ENCODE measurements at regions not wholly inside any gene's neighbourhood (a gene's known extent, or its start where the extent isn't known, plus 50 kb on each side); places are given as distances from the start of the nearest gene placed in this dataset.
"Not testable (repeated sequence)": the region's sequence is repeated elsewhere in the genome, so short reads cannot be mapped to it uniquely, and the experiment has no call there.

DNA sequence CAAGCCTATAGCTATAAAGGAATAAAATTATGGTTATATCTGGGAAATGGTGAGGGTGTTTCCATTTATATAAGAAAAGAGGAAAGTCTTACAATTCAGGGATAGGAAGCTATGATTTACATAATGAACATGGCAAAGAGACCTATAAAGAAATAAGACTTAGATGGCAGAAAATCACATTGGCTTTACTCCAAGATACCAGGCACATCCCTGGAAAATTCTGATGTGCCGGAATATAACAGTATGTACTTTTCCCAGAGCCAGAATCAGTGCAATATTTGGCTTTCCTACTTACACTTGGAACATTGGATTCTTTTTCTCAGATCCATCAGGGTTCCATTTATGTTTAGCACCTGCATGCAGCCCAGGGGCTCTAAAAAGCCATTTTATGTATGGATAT is 357.8 kb downstream of the CETN3 start:
- no peak for DNase-seq

DNA sequence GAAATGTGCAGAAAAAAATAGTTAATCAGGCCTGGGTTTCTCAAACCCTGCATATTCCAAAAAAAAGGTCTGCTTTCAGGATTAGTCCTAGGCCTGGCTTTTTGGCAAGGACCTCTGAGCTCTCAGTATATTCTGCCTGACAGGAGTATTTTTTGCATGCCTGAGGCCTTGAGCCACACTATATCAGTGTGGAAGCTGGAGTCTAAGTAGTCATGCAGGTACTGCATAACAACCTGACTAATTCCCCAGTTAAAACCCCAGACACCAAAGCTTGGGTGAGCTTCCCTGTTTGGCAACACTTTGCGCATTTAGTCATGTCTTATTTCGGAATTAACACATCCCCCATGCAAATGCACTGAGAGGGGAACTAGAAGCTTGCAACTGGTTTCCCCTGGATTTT is 359.5 kb downstream of the CETN3 start:
- DNase-seq = no peak

DNA sequence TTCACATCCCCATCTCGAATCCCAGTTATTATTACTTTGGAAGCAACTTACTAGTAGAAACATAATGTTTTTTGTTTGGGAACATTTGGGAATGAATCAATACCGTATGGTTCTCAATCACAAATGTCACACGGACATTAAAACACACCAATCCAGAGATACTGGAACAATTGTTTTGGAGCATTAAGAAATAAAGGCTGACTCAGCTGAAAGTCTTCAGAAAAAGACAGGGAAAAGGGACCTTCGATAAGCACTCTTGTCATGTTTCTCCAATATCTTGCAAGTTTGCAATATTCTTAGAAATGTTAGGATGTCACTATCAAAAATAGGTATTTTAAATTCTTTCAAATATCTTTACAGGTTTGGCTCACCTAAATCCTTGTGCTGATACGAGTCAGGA is 362.4 kb downstream of the CETN3 start:
- DNase-seq = no peak

DNA sequence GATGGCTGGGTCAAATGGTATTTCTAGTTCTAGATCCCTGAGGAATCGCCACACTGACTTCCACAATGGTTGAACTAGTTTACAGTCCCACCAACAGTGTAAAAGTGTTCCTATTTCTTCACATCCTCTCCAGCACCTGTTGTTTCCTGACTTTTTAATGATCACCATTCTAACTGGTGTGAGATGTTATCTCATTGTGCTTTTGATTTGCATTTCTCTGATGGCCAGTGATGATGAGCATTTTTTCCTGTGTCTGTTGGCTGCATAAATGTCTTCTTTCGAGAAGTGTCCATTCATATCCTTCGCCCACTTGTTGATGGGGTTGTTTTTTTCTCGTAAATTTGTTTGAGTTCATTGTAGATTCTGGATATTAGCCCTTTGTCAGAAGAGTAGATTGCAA is 369.5 kb downstream of the CETN3 start:
- not testable (repeated sequence) for DNase-seq

DNA sequence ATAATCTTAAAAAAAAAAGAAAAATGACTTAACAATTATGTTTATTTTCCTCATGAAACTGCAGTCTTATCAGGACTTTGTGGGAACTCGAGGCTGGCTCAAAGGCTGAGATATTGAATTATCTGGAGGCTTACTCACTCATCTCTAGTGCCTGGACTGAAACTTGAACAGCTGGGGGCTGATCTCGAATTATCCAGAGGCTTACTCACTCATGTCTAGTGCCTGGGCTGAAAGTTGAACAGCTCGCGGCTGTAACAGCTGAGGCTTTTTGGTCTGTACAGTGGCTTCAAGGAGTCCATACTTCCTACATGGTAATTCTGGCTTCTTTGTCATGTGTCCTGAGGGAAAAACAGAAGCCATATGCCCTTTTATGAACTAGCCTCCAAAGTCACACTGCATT is 371.9 kb downstream of the CETN3 start:
- DNase-seq = no peak

DNA sequence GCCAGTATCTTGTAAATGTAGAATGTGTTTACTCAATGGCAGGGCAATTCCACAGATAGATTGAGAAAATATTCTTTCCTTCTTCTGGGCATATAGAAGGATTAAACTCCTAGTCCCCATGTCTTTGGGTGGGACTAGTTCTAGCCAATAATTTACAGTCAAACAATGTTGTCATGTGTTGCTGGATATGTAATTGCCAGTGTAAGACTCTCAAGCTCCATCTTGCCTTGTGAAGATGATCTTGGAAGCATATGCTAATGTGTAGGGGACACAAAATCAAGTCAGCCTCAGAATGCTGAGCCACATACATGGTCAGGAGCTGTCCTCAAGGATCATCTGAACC is 386.9 kb downstream of the CETN3 start:
- DNase-seq = no peak

DNA sequence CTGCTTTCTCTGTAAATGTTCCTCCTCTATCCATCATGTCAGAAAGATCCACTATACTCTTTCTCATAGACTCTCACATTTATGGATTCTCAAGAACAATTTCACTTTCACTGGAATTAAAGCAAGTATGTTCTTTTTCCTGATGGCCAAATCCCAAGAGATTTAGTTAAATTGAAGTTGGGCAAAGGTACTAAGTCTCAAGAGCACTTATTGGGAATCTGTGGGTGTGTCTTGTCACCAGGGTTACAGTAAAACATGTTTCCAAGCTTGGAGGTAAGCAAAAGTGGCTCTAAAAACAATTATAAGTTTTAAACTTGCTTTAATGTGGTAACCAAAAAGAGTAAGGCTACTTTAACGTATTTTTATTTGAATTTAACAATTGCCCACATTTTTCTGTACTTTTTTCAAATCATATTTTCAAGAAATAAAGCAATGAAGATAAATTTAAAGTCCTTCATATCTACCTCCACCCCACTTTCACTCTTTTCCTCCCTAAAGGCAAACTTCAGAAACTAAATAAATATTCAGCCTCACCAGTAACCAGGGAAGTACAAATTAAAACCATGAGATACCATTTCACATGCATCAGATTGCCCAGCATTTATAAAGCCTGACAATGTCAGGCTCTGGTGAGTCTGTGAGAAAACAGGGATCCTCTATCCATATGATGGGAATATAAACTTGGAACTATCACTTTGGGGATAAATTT is 387.4 kb downstream of the CETN3 start:
- DNase-seq = no peak

DNA sequence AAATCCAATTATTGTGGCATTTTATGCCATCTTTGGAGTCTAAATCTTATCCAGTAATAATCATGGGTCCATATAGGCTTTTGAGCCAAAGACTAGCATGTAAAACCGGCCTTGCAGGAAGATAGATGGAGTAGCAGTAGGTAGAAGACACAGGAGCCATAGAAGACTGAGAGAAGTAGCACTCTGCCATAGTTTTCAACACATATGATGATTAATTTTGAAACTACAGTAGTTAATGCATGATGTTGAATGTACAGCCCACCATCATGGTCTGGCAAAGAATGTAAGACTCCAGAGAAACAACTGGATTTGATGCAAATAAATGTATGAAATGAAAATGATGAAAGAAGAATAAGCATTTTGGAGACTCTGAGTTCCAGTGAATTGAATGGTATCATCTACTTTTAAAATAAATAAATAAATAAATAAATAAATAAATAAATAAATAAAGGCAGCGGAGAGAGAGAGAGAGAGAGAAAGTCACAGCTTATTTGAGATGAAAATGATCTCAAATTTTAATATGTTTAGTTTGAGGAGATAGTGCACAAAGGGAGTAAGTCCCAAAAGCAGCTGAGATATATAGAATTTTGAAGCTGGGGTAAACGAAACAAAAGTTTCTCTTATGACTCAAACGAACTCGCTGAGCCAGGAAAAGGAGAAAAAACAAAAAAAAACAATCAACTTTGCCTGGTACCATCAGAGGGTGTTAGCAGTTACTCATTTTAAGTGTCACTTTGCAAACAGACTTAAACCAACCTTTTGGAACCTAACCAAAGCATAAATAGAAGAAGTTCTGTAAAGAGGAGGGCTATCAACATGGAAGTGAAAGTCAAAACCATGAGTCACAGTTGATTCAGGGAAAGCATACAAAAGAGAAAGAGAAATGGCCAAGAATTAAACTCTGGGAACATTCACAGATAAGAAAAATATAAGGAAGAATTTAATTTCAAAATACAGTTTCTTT is 388.7 kb downstream of the CETN3 start:
- no peak for DNase-seq

DNA sequence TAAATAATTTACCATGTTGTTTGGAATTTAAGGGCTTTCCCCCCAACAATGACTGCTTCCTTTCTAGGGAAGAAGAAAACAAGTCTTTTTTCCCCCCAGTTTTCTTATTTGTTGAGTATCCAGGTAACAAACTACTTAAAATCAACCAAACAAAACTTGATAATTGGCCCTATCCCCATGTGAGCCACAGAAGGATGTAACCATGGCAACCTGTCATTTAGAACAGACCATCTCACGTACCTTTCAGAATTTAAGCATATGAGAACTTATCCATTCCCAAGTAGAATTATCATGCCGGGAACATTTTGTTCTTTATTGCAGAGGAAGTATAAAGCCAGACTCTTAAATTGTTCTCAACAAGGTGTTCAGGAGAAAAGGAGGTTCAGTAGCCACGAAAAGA is 392.3 kb downstream of the CETN3 start:
- DNase-seq = no peak

DNA sequence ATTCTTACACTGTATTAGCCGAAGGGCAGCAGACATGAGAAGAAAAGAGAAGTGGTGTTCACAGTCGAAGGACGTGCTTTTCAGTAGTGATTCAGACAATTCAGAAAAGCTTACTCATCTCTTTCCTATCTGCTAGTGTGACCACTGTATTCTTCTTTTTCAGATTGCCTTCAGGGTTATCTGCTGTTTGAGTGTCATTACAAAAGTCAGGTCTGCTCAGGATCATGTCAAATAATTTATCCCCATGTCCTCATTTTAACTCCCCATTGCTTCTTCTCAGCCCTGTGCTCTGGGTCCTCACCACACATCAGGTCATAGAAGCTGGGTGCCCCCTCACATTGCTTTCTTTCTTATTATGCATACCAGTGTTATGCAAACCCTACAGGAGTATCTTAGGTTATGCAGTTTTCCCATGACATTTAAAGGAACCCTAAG is 394.0 kb downstream of the CETN3 start:
- no peak for DNase-seq

DNA sequence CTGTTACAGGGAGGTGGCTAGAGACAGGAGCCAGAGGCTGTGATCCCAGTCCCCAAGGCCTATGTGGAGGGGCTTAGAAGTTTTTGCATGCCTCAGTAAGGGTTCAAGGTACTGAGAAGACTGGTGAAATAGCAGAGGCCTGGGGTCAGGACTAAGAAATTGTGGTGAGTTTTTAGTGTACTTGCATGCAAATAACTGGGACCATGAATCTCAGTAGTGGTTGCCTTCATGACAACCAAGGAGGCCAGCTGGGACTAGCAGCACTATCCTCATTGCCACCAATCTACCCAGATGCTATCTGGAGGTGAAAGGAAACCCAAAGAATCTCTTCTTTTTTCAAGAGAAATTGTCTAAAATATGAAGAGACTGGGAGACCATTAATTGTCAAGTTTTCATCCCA is 395.1 kb downstream of the CETN3 start:
- no peak for DNase-seq

DNA sequence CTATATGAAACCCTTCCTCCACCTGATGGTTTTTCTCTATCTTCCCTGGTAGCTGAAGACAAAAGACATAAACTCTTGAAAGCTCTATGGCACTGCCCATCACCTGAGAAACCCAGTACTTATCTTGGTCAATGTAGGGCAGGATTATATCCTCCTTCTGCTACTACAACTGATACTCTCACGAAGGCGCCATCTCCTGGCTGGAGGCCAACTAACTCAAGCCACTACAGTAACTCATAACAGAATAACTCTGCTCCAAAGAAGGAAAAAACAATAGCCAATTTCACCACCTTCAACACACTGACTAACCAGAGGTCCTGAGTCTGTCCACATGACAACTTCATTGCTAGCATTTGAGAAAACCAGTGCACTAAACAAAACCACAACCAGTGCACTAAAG is 409.2 kb downstream of the CETN3 start:
- no peak for DNase-seq

DNA sequence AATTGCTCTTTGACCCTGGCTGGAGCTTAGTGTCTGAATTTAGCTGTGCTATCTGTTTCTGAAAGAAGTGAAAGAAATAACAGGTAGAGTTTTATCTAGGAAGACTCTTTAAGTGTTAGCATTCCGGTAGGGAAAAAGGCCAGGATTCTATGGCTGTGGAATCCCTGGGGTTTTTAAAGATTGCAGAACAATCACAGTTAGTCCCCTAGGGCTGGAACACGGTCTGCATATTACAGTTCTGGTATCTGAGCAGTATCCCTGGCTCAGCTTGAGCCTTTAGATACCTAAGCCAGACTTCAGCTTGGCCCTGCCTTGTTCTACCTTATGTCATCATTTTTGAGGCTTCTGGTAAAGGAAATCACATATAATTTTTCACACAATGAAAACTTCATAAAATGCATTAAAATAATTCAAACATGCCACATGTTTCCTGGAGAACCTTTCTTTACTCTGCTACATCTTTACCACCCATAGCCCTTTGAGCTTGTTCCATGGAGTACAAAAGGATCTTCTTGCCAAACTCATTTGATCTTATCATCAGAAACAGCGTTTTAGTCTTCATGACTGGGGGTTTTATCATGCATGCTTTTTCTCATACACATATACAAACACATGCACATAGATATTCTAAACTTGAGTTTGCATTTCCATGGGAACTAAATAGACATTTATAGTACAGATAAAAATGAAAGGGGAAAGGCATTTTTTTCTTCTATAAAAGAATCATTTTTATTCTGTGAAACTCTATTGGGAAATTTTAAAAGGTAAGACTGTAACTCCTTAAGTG is 410.8 kb downstream of the CETN3 start:
- DNase-seq = no peak

DNA sequence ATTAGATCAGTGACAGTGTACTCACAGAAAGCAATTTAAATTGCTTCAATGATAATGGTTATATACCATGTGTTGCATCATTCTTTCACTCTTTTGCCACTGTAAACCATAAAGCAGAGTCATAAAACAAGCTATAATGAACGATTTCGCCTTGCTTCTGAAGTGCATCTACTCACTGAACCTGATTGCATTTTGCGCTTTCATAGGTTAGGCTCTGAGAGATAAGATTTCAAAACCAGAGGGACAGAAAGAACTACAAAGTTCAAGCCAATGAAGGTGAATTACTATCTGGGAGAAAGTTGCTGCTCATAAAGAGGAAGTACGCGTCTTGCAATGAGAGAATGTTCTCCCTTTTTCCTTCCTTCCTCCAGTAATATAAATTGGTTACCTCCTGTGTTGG is 412.7 kb downstream of the CETN3 start:
- no peak for DNase-seq

DNA sequence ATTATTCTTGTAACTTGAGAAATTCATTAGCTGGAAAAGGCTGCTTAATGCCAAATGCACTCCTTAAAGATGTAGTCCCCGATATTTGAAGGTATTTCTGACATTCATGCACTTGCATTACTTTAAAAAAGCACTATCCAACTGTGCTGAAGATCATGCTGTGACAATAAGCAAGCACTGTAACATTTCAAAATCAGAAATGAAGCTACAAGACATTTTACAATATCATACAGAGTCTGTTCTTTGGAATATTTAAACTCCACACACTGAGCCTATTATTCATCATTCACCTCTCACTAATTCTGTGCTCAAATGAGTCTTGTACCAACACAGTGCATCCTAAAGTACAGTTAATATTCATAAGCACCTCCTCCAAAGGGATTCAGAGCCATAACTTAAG is 413.2 kb downstream of the CETN3 start:
- DNase-seq = no peak

DNA sequence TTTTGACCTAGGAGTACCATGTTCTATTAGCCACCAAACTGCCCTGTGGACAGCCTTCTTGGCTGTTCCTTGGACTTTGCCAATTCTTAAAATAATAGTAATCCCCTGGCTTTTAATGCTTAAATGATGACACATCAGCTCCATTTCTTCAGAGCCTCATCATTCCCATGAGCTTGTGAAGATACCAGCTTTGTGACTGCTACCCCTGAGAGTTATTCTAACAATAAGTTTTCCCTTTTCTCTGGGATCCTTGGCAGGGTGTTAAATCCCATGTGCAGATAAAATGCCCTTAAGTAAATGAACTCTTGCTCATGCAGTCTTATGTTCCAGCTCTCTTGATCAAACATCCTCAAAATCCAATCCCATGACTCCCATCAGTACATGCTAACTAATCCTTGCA is 415.3 kb downstream of the CETN3 start:
- DNase-seq = no peak

DNA sequence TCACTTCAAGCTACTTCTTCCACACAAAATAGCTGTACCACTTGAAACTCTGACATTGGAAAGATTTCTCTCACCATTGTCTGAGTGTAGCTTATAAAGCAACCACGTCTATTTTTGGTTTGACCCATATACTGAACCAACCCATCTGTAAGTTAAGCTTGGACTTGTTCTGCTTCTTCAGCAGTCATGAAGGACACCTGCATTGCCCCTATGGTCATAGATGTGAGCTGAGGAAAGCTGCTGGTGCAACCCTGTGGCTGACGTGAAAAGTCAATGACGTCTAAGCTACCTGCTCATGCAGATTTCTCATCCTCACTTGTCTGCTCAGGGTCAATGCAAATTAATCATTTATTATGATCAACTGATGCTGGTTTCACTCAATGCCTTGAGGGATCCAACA is 417.4 kb downstream of the CETN3 start:
- no peak for DNase-seq

DNA sequence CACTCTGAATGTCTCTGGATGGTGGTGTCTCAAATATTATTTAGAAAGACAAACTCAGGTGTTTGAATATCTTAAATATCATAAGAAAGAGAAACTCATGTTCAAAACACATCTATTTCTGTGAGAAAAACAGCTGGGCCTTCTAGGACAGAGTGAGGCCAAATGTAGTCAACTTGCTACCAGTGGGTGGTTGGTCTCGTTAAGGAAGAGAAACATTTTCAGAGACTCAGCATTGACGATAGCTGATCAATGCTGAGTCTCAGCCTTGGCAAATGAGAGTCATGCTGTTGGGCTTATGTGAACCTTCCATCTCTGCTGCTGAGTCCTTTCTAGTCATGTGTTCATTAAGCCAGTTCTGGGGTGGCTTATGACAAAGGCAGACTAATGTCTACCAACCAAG is 418.0 kb downstream of the CETN3 start:
- DNase-seq = no peak

DNA sequence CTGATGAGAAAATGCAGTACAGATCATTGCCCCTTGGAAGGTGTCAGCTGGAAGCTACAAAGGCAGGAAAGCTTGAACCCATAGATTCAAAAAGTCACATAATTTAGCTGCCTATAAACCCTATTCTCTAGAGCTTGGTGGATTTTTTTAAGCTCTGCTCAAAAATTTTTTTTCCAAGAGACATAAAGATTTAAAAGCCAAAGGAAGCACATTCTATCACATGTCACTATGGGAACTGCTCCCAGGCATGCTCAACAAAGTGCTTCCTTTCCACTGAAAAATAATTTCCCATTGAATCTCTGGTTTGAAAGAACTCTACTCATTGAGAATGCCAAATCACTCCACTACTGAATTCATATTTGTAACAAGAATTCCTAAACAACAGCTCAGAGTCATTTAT is 419.8 kb downstream of the CETN3 start:
- DNase-seq = no peak

DNA sequence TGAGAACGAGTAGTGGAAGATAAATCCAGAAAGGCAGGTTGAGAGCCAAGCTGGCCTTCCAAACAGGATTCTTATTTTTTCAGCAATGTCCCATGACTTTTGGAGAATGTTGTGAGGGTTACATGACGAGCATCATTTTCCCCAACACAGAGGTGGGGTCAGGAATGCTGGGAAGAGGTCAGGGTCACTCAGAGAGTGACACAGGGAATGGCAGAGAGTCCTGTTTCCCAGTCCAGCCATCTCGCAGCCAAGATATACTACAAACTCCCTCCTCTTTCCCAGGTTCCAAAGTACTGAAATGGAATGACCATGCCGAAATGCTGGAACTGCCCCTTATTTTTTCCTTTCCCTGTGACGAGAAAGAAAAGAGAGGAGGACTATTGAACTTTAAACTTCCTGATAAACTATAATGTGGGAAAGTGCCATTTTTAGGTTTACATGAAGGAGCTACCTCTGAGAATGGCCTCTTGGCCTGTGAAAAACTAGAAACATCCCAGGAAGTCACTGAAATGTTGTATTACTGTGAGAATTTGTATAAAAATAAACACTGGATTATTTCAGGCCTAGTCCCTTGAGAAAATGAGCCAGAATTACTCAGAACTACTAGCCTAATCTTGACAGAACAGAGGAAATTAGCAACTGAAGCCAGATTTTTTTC is 420.4 kb downstream of the CETN3 start:
- DNase-seq = no peak

DNA sequence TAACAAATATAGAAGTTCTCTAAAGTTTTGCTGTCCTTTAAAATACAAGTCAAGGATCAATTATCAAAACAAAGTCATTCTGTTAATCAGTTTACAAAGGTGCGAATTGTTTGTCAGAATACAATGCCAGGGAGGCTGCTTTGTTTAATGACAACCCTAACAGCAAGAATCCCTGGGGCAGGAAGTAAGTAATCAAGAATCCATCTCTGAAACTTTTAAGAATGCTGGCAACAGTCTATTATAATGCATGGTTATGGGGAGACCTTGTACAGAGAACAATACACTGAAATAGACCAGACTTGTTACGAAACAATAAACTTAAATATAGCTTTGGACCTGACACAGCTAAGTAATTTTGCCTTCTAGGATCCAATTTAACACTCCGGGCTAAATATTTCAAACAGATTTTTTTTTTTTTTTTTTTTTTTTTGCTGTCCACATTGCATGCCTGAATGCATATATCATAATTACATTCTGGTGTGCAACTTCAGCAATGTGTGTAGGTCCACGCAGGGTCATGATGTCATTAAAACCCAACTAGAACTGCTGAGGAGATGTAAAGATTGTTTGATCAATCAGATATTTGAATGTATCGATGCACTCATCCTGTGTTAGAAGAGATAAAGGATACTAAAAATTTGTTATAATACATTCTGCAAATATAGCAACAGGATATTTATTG is 421.3 kb downstream of the CETN3 start:
- DNase-seq = no peak

DNA sequence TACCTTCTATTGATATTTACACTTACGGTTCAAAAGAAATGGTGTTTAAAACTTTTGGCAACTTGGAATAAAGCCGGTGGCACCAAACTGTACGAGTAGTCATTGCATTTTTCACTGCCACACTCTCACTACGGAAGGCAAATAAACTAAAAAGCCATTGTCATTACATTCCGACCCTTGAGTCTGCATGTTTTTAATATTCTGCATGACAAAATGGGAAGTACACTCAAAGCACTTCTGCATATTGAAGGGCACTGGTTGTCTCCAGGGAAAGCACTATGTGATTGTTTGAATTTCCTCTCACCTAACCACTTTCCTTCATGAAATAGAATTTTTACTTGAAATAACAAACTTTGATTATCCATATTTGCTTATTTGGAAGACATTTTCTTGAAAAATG is 426.3 kb downstream of the CETN3 start:
- DNase-seq = no peak
